ENCODE measurements at regions not wholly inside any gene's neighbourhood (a gene's known extent, or its start where the extent isn't known, plus 50 kb on each side); places are given as distances from the start of the nearest gene placed in this dataset.

DNA sequence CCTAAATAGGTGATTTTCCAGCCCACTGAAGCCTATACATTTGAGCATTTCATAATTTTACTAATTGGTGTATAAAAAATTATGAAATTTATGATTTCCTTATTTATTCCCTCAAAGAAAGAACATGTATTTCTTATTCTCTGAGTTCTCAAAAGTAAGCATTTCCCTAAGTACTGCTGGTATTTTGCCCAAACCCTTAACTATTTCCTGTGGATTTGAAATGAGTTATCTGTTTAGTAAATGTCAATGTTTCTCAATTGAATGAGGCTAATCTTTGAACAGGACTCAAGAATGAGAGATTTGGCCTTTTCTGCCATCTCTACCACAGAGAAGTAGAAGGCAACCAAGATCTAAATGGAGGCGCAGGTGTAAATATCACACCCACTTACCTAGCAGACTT is 751.7 kb downstream of the TLE1 start:
- intact Hi-C loops (cut with micrococcal nuclease) = no loop called here

GRCh38 chr9:80934095-80934494 is 755.3 kb downstream of the TLE1 start:
- intact Hi-C loops (cut with micrococcal nuclease) = no loop called here

GRCh38 chr9:80932947-80933780 is 756.2 kb downstream of the TLE1 start:
- intact Hi-C loops (cut with micrococcal nuclease) = no loop called here

GRCh38 chr9:80932181-80932580 is 757.2 kb downstream of the TLE1 start:
- intact Hi-C loops (cut with micrococcal nuclease) = no loop called here

DNA sequence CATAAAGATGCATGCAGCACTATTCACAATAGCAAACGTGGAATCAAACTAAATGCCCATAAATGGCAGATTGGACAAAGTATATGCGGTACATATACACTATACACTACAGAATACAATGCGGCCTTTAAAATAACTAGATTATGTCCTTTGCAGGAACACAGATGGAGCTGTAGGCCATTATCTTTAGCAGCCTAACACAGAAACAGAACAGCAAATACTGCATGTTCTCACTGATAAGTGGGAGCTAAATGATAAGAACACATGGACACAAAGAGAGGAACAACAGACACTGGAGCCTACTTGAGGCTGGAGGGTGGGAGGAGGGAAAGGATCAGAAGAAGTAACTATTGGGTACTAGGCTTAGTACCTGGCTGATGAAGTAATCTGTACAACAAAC is 758.2 kb downstream of the TLE1 start:
- intact Hi-C loops (cut with micrococcal nuclease) = no loop called here

GRCh38 chr9:80928697-80929096 is 760.6 kb downstream of the TLE1 start:
- intact Hi-C loops (cut with micrococcal nuclease) = no loop called here

GRCh38 chr9:80926611-80927010 is 762.7 kb downstream of the TLE1 start:
- intact Hi-C loops (cut with micrococcal nuclease) = no loop called here

GRCh38 chr9:80922544-80922943 is 766.8 kb downstream of the TLE1 start:
- intact Hi-C loops (cut with micrococcal nuclease) = no loop called here

DNA sequence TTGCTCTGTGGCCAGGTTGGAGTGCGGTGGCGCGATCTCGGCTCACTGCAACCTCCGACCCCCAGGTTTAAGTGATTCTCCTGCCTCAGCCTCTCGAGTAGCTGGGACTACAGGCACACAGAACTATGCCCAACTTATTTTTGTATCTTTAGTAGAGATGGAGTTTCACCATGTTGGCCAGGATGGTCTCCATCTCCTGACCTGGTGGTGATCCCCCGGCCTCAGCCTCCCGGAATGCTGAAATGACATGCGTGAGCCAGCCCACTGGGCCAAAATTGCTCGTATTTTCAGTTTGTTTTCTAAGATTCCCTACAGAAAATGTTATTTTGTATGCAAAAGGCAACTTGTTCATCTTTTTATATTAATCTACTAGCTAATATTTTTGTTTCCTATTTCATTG is 782.6 kb downstream of the TLE1 start:
- intact Hi-C loops (cut with micrococcal nuclease) = no loop called here

GRCh38 chr9:80899208-80899607 is 790.1 kb downstream of the TLE1 start:
- intact Hi-C loops (cut with micrococcal nuclease) = no loop called here

GRCh38 chr9:80893190-80893589 is 796.2 kb downstream of the TLE1 start:
- intact Hi-C loops (cut with micrococcal nuclease) = no loop called here

DNA sequence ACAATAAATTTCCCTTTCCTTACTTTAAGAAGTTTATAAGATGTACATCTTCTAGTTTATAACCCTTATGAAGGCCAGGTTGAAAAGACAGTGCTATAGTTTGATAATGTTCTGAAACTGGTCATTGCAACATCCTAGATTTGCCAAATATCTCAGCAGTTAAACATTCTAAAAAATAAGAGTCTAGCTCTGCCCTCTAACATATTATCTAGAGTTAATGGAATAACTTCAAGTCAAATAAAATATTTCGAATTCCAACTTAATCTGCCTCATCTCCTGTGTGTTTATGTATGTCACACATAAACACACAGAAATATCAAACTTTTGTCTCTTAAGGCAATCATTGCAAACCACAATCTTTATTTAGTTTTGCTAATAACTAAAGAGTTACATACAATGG is 796.6 kb downstream of the TLE1 start:
- intact Hi-C loops (cut with micrococcal nuclease) = no loop called here

DNA sequence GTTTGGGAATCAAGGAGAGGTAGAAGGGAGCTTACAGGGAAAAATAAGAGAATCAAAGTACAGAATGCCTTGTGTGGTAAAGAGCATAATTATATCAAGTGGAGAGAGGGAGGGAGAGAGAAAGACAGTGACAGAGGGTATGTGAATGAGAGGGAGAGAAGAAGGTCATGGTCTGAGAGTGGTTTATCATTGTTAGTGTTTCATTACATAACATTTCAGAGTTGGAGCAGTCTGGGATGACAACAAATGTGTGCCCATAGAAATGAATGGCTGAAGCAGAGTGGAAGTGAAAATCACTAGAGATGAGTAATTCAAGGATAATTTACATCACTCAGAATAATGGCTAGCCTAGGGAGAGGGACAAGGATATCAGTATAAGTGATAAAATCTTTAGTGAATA is 799.2 kb downstream of the TLE1 start:
- intact Hi-C loops (cut with micrococcal nuclease) = no loop called here

DNA sequence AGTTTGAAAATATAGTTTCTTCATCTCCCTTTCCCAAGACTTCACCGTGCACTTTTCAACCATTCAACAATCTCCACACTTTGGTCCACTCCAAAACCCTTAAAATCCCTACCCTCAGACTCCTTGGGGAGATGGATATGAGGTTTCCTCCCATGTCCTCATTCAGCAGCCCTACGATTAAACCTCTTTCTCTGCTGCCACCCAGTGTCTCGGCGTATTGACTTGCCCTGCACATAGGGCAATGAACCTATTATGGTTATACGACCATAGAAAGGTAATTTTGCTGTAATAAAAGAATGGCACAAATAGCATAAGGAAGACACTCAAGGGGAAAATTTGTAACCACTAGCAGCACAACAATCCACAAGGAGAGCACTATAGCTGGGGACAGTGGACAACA is 803.5 kb downstream of the TLE1 start:
- intact Hi-C loops (cut with micrococcal nuclease) = no loop called here

DNA sequence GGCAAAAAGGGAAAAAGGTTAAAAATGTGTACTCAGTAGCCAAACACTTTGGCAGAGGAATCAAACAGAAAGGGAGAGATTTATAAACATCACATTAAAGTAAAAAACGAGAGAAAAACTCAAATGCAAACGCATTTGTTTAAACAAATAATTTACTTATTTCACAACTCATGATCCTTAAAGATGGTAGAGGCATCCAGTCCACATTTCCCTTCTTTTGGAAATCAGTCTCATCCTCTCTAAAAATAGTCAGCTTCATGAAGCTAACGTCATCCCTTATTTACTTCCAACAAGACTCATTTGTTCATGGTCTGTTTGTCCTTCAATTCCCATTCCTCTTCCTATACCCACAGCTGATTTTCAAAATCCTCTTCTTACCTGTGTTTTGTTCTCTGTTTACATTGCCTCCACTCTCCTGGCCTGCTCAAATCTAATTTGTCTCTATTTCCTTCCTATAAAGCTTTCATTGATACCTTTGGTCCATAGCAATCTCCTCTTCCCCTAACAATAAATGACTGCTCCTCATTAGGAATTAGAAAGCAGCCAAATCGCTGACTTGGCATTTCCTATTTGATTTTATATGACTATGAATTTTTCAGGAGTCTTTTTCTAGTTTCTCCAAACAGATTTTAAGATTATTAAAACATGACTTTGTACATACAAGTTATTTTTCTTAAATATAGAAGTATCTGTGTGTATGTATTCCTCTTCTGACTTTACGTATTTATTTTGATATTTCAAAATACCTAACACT is 805.3 kb downstream of the TLE1 start:
- intact Hi-C loops (cut with micrococcal nuclease) = no loop called here

DNA sequence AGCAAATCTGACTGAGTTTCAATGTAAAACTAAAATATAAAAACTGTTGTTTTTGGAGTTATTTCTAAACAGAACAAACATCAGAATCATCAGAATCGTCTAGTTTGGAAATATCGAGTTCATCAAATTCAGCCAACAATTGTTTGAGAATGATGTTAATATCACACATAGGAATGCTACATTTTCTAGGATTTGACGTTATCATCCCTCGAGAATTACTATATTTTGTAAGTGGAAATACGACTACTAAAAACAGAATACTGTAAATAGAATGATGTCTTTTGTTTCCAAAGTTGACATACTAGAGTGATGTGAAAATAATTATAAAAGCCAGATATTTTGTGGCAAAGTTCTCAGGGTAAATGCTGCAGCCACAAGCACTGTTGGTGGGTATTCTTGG is 805.9 kb downstream of the TLE1 start:
- intact Hi-C loops (cut with micrococcal nuclease) = no loop called here

- intact Hi-C loops (cut with micrococcal nuclease) = no loop called here
These were observed 807.4 kb downstream of the TLE1 start for GRCh38 chr9:80881940-80882339.

DNA sequence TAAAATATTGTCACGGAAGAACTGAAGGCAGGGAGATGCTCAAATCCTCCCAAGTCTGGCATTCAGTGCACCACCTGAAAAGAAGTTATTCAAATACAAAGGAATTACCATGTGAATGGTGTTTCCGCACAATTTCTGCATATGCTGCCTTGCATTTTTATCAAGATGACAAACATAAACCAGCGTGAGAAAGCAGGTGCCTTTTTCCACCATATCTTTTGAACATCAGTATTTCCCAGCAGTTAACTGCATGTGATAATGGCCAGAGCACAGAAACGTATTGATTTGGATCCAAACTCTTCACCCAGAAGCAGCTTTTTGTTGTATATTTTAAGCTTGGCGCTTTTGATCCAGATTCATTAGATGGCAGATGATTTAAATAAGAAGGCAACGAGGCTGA is 808.0 kb downstream of the TLE1 start:
- intact Hi-C loops (cut with micrococcal nuclease) = no loop called here

DNA sequence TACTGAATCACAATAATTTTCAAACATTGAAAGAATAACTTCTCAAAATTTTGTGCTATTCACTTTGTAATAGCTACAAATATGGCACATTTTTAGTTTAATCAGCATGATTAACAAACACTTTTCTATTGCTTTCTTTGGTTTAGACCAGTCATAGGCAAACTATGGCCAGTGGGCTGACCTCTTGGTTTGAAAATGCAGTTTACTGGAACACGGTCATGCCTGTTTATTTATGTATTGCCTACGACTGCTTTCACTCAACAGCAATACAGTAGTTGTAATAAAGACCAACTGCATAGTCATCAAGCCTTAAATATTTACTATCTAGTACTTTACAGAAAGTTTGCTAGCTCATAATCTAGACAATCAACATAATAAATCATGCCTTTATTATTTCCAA is 810.8 kb downstream of the TLE1 start:
- intact Hi-C loops (cut with micrococcal nuclease) = no loop called here

DNA sequence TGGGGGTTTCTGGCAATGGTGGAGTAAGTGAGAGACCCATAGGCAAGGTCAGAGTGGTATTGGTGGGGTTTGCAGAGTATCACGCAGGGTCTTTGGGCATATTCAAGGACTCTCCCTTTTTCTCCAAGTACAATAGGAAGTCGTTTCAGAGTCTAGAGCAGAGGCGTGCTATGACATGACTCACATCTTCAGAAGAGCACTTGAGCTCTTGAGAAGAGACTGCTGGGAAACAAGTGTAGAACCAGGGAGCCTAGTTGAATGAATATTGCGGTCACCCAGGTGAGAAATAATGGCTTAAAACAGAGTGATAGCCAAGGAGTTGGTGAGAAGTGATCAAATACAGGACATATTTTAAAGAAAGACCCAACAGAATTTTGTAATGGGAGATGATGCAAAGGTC is 813.4 kb downstream of the TLE1 start:
- intact Hi-C loops (cut with micrococcal nuclease) = no loop called here

DNA sequence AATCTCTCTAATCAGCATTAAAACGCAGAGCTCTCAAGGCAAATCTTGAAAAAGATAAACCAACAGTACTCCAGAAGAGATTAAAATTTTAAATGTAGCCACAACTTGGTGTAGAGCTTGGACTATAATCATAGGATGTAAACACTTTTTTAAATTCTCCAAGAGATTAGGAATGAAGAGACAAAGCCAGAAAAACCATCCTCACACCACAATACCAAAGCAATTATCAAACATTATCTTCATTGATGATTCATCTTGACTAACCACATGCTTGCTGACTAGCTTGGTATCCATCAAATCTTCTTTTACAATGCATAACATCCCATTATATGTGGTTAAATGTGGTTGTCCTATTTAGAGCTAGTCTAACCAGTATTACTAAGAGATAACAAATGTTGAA is 815.1 kb downstream of the TLE1 start:
- intact Hi-C loops (cut with micrococcal nuclease) = no loop called here

GRCh38 chr9:80873861-80874260 is 815.5 kb downstream of the TLE1 start:
- intact Hi-C loops (cut with micrococcal nuclease) = no loop called here

GRCh38 chr9:80871596-80871995 is 817.8 kb downstream of the TLE1 start:
- intact Hi-C loops (cut with micrococcal nuclease) = no loop called here
